GM13976 (cell line): ENCODE measurements at regions not wholly inside any gene's neighbourhood (a gene's known extent, or its start where the extent isn't known, plus 50 kb on each side); places are given as distances from the start of the nearest gene placed in this dataset.

Experiments used
- DNase-seq: peaks from one replicate; pipeline ENCODE4 v3.0.0; 2012; ENCODE audit warnings: low spot score
- CTCF ChIP-seq: IDR thresholded peaks from 2 replicates; pipeline ENCODE4 v1.5.1; 2012; ENCODE audit warnings: borderline replicate concordance, mild to moderate bottlenecking; ENCODE audit not compliant: insufficient read depth; ENCODE audit errors: extremely low read depth, missing control alignments, control extremely low read depth
- in situ Hi-C: fragments of 300-500 bp; cut with MboI; formaldehyde crosslinking; loops from one replicate; pipeline ENCODE4 v1.12.0; 2022; ENCODE audit warnings: low sequenced_read_pairs, mixed read lengths, inconsistent platforms; ENCODE audit not compliant: unreplicated experiment

GRCh38 chr4:123343400-123344041, 53.1 kb upstream of the SPRY1 start:
- no peak for TF ChIP-seq CTCF
- in situ Hi-C loops, result no loop called here
- no peak for DNase-seq

DNA sequence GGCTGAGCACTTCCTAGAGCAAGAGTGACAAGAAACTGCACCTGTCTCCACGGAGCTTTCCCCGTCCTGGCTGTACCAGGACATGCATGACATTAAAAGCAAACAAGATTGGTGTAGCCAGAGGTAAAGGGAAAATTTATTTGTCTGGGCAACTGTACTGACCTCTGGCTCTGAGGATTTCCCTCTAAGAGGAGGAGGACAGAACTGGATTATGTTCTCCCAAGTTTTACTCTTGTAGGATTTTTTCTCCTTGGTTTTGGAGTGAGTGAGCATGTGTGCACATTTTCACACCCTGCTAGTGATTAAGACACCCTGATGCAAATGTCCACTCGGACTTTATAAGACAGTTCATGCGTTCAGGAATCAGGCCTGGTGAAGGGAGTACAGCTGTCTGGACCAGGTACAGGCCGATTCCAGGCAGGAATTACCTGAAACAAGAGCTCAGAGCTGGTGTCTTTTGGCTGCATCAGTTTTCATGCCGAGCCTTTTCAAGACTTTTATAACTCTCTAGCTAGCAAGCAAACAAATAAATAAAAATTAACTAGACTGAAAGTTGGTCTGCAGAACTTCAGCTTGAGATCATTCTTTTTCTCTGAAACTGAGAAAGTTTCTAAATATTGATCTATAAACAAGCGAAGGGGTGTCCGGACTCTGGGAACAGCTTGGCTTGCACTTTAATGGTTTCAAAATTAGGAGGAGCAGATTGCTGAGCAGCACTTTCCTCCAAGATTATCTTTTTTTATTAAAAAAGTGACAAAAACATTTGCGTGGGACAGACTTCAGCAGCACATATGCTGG, 51.3 kb upstream of the SPRY1 start:
- no peak for TF ChIP-seq CTCF
- in situ Hi-C loops, result no loop called here
- DNase-seq, result no peak

- TF ChIP-seq CTCF, result no peak
- in situ Hi-C loops, result no loop called here
These were observed 50.7 kb upstream of the SPRY1 start for GRCh38 chr4:123345935-123346300.

GRCh38 chr4:123346330-123346940, 50.2 kb upstream of the SPRY1 start:
- TF ChIP-seq CTCF, result no peak
- in situ Hi-C loops, result no loop called here
- DNase-seq, result no peak

More at GRCh38 chr4:123345935-123346300, 50.7 kb upstream of the SPRY1 start:
- DNase-seq, result no peak
